ENCODE measurements at regions not wholly inside any gene's neighbourhood (a gene's known extent, or its start where the extent isn't known, plus 50 kb on each side); places are given as distances from the start of the nearest gene placed in this dataset.

- no peak for DNase-seq
- H3K27me3 ChIP-seq (ENCODE audit: control insufficient read depth, insufficient read depth, low read length) = no peaks in the 10 kb centered on the region
- WGBS (ENCODE audit: insufficient coverage, low lambda C conversion rate) = 80% methylated on average over 2 of the region's 2 CpGs
- H3K4me1 ChIP-seq (ENCODE audit: control insufficient read depth, insufficient read depth, low read length) = no peaks in the 10 kb centered on the region
- no peaks in the 10 kb centered on the region for H3K36me3 ChIP-seq (ENCODE audit: control insufficient read depth, insufficient read depth, low read length)
- H3K9me3 ChIP-seq (ENCODE audit: control insufficient read depth, low read depth, low read length) = no peaks in the 10 kb centered on the region
- H3K4me3 ChIP-seq (ENCODE audit: low read length) = no peak overlapping the region
- H3K27ac ChIP-seq (ENCODE audit: low read length) = no peak overlapping the region
Measured at GRCh38 chr5:159616952-159617351, 286.7 kb upstream of the IL12B start.

GRCh38 chr5:159619826-159620225, 289.5 kb upstream of the IL12B start:
- H3K27ac ChIP-seq (ENCODE audit: low read length) = no peak overlapping the region
- WGBS (ENCODE audit: insufficient coverage, low lambda C conversion rate) = 40% methylated on average over 1 of the region's 4 CpGs
- no peak overlapping the region for H3K4me3 ChIP-seq (ENCODE audit: low read length)
- no peaks in the 10 kb centered on the region for H3K9me3 ChIP-seq (ENCODE audit: control insufficient read depth, low read depth, low read length)
- DNase-seq = no peak
- no peaks in the 10 kb centered on the region for H3K27me3 ChIP-seq (ENCODE audit: control insufficient read depth, insufficient read depth, low read length)
- no peaks in the 10 kb centered on the region for H3K4me1 ChIP-seq (ENCODE audit: control insufficient read depth, insufficient read depth, low read length)
- no peaks in the 10 kb centered on the region for H3K36me3 ChIP-seq (ENCODE audit: control insufficient read depth, insufficient read depth, low read length)

GRCh38 chr5:159620853-159621540, 290.7 kb upstream of the IL12B start:
- Histone ChIP-seq H3K36me3 (ENCODE audit: control insufficient read depth, insufficient read depth, low read length) (no peaks in the 10 kb centered on the region), H3K27me3 (ENCODE audit: control insufficient read depth, insufficient read depth, low read length) (no peaks in the 10 kb centered on the region), H3K9me3 (ENCODE audit: control insufficient read depth, low read depth, low read length) (no peaks in the 10 kb centered on the region), H3K4me1 (ENCODE audit: control insufficient read depth, insufficient read depth, low read length) (no peaks in the 10 kb centered on the region), H3K27ac (ENCODE audit: low read length) (no peak overlapping the region), H3K4me3 (ENCODE audit: low read length) (no peak overlapping the region)
- no CpG with 5 or more reads among the region's 5 CpGs for WGBS (ENCODE audit: insufficient coverage, low lambda C conversion rate)
- peak; percentile 2 to 3 for DNase-seq

GRCh38 chr5:159628703-159629102, 287.6 kb upstream of the ADRA1B start:
- no peaks in the 10 kb centered on the region for H3K36me3 ChIP-seq (ENCODE audit: control insufficient read depth, insufficient read depth, low read length)
- no peak for DNase-seq
- 80% methylated on average over 1 of the region's 1 CpG for WGBS (ENCODE audit: insufficient coverage, low lambda C conversion rate)
- no peak overlapping the region for H3K4me3 ChIP-seq (ENCODE audit: low read length)
- no peaks in the 10 kb centered on the region for H3K9me3 ChIP-seq (ENCODE audit: control insufficient read depth, low read depth, low read length)
- H3K4me1 ChIP-seq (ENCODE audit: control insufficient read depth, insufficient read depth, low read length) = no peaks in the 10 kb centered on the region
- no peaks in the 10 kb centered on the region for H3K27me3 ChIP-seq (ENCODE audit: control insufficient read depth, insufficient read depth, low read length)
- no peak overlapping the region for H3K27ac ChIP-seq (ENCODE audit: low read length)

GRCh38 chr5:159629158-159629557, 287.1 kb upstream of the ADRA1B start:
- Histone ChIP-seq H3K9me3 (ENCODE audit: control insufficient read depth, low read depth, low read length) (no peaks in the 10 kb centered on the region), H3K27me3 (ENCODE audit: control insufficient read depth, insufficient read depth, low read length) (no peaks in the 10 kb centered on the region), H3K27ac (ENCODE audit: low read length) (no peak overlapping the region), H3K4me1 (ENCODE audit: control insufficient read depth, insufficient read depth, low read length) (no peaks in the 10 kb centered on the region), H3K36me3 (ENCODE audit: control insufficient read depth, insufficient read depth, low read length) (no peaks in the 10 kb centered on the region), H3K4me3 (ENCODE audit: low read length) (no peak overlapping the region)
- DNase-seq = no peak
- 40% methylated on average over 1 of the region's 3 CpGs for WGBS (ENCODE audit: insufficient coverage, low lambda C conversion rate)

GRCh38 chr5:159630545-159630944, 285.7 kb upstream of the ADRA1B start:
- H3K9me3 ChIP-seq (ENCODE audit: control insufficient read depth, low read depth, low read length) = no peaks in the 10 kb centered on the region
- no peaks in the 10 kb centered on the region for H3K27me3 ChIP-seq (ENCODE audit: control insufficient read depth, insufficient read depth, low read length)
- H3K4me1 ChIP-seq (ENCODE audit: control insufficient read depth, insufficient read depth, low read length) = no peaks in the 10 kb centered on the region
- H3K4me3 ChIP-seq (ENCODE audit: low read length) = no peak overlapping the region
- H3K27ac ChIP-seq (ENCODE audit: low read length) = no peak overlapping the region
- H3K36me3 ChIP-seq (ENCODE audit: control insufficient read depth, insufficient read depth, low read length) = no peaks in the 10 kb centered on the region
- DNase-seq = no peak
- no CpG with 5 or more reads among the region's 2 CpGs for WGBS (ENCODE audit: insufficient coverage, low lambda C conversion rate)

GRCh38 chr5:159631001-159631400, 285.3 kb upstream of the ADRA1B start:
- Histone ChIP-seq H3K9me3 (ENCODE audit: control insufficient read depth, low read depth, low read length) (no peaks in the 10 kb centered on the region), H3K4me3 (ENCODE audit: low read length) (no peak overlapping the region), H3K27ac (ENCODE audit: low read length) (no peak overlapping the region), H3K4me1 (ENCODE audit: control insufficient read depth, insufficient read depth, low read length) (no peaks in the 10 kb centered on the region), H3K36me3 (ENCODE audit: control insufficient read depth, insufficient read depth, low read length) (no peaks in the 10 kb centered on the region), H3K27me3 (ENCODE audit: control insufficient read depth, insufficient read depth, low read length) (no peaks in the 10 kb centered on the region)
- WGBS (ENCODE audit: insufficient coverage, low lambda C conversion rate) = 14% methylated on average over 1 of the region's 3 CpGs
- no peak for DNase-seq

- no peak for DNase-seq
- H3K27ac ChIP-seq (ENCODE audit: low read length) = no peak overlapping the region
- H3K27me3 ChIP-seq (ENCODE audit: control insufficient read depth, insufficient read depth, low read length) = no peaks in the 10 kb centered on the region
- no peak overlapping the region for H3K4me3 ChIP-seq (ENCODE audit: low read length)
- no peaks in the 10 kb centered on the region for H3K36me3 ChIP-seq (ENCODE audit: control insufficient read depth, insufficient read depth, low read length)
- no CpG with 5 or more reads among the region's 3 CpGs for WGBS (ENCODE audit: insufficient coverage, low lambda C conversion rate)
- no peaks in the 10 kb centered on the region for H3K9me3 ChIP-seq (ENCODE audit: control insufficient read depth, low read depth, low read length)
- H3K4me1 ChIP-seq (ENCODE audit: control insufficient read depth, insufficient read depth, low read length) = no peaks in the 10 kb centered on the region
Measured at GRCh38 chr5:159632866-159633265, 283.4 kb upstream of the ADRA1B start.

- no peaks in the 10 kb centered on the region for H3K36me3 ChIP-seq (ENCODE audit: control insufficient read depth, insufficient read depth, low read length)
- H3K27ac ChIP-seq (ENCODE audit: low read length) = no peak overlapping the region
- no peaks in the 10 kb centered on the region for H3K9me3 ChIP-seq (ENCODE audit: control insufficient read depth, low read depth, low read length)
- DNase-seq = no peak
- H3K4me3 ChIP-seq (ENCODE audit: low read length) = no peak overlapping the region
- no peaks in the 10 kb centered on the region for H3K4me1 ChIP-seq (ENCODE audit: control insufficient read depth, insufficient read depth, low read length)
- H3K27me3 ChIP-seq (ENCODE audit: control insufficient read depth, insufficient read depth, low read length) = no peaks in the 10 kb centered on the region
Measured at GRCh38 chr5:159638481-159638880, 277.8 kb upstream of the ADRA1B start.

- Histone ChIP-seq H3K4me1 (ENCODE audit: control insufficient read depth, insufficient read depth, low read length) (no peaks in the 10 kb centered on the region), H3K36me3 (ENCODE audit: control insufficient read depth, insufficient read depth, low read length) (no peaks in the 10 kb centered on the region), H3K9me3 (ENCODE audit: control insufficient read depth, low read depth, low read length) (no peaks in the 10 kb centered on the region), H3K27me3 (ENCODE audit: control insufficient read depth, insufficient read depth, low read length) (no peaks in the 10 kb centered on the region), H3K27ac (ENCODE audit: low read length) (no peak overlapping the region), H3K4me3 (ENCODE audit: low read length) (no peak overlapping the region)
- WGBS (ENCODE audit: insufficient coverage, low lambda C conversion rate) = 100% methylated on average over 1 of the region's 2 CpGs
- DNase-seq = no peak
Measured at GRCh38 chr5:159638954-159639559, 277.2 kb upstream of the ADRA1B start.

- H3K4me1 ChIP-seq (ENCODE audit: control insufficient read depth, insufficient read depth, low read length) = no peaks in the 10 kb centered on the region
- H3K4me3 ChIP-seq (ENCODE audit: low read length) = no peak overlapping the region
- no peak overlapping the region for H3K27ac ChIP-seq (ENCODE audit: low read length)
- H3K9me3 ChIP-seq (ENCODE audit: control insufficient read depth, low read depth, low read length) = no peaks in the 10 kb centered on the region
- no peak for DNase-seq
- WGBS (ENCODE audit: insufficient coverage, low lambda C conversion rate) = no CpG with 5 or more reads among the region's 3 CpGs
- H3K27me3 ChIP-seq (ENCODE audit: control insufficient read depth, insufficient read depth, low read length) = no peaks in the 10 kb centered on the region
- no peaks in the 10 kb centered on the region for H3K36me3 ChIP-seq (ENCODE audit: control insufficient read depth, insufficient read depth, low read length)
Measured at GRCh38 chr5:159639590-159639989, 276.7 kb upstream of the ADRA1B start.

All from large intestine (tissue), 3 donors.